Activated B cell treated with CpG ODN at 0.5 μM for 24 hours (primary cell): ENCODE measurements at regions not wholly inside any gene's neighbourhood (a gene's known extent, or its start where the extent isn't known, plus 50 kb on each side); places are given as distances from the start of the nearest gene placed in this dataset.
"Not testable (repeated sequence)": the region's sequence is repeated elsewhere in the genome, so short reads cannot be mapped to it uniquely, and the experiment has no call there.

Experiments
- ATAC-seq: fragments of 200-7000 bp; cut with Tn5 transposase; one replicate; pipeline ENCODE4 v1.10.0; 2021; ENCODE audit warnings: low read depth, mild to moderate bottlenecking, moderate library complexity
- CTCF ChIA-PET: fragments of 350-600 bp; sonication (Branson Sonifier 250); formaldehyde crosslinking; loops from one replicate; lab custom pipeline; 2021; ENCODE audit warnings: antibody characterized with exemption; lab: Charles Lee
- POLR2A ChIA-PET: fragments of 350-600 bp; sonication (Branson Sonifier 250); formaldehyde crosslinking; loops from one replicate; lab custom pipeline; 2021; ENCODE audit warnings: antibody characterized with exemption; lab: Charles Lee
- DNase-seq: peaks from one replicate; pipeline ENCODE4 v3.0.0; 2022
- H3K27ac Mint-ChIP-seq: one replicate; pipeline ENCODE4 v1.8.0; 2020; ENCODE audit warnings: mixed read lengths
- H3K27me3 Mint-ChIP-seq: one replicate; pipeline ENCODE4 v1.8.0; 2021; ENCODE audit warnings: mixed read lengths
- H3K36me3 Mint-ChIP-seq: one replicate; pipeline ENCODE4 v1.8.0; 2021; ENCODE audit warnings: low read depth, mixed read lengths
- H3K4me1 Mint-ChIP-seq: one replicate; pipeline ENCODE4 v1.8.0; 2021; ENCODE audit warnings: mixed read lengths
- H3K4me3 Mint-ChIP-seq: one replicate; pipeline ENCODE4 v1.8.0; 2020; ENCODE audit warnings: mild to moderate bottlenecking, mixed read lengths
- H3K9me3 Mint-ChIP-seq: one replicate; pipeline ENCODE4 v1.8.0; 2020; ENCODE audit warnings: mixed read lengths
- intact Hi-C: fragments of 100-400 bp; cut with micrococcal nuclease; formaldehyde crosslinking; loops from one replicate; pipeline ENCODE4 v1.15.1; 2024
- TF ChIP-seq, protein P1 (sequence below): fragments of 200-600 bp; IDR thresholded peaks from one replicate; pipeline ENCODE4 v1.8.0; 2022; ENCODE audit warnings: antibody characterized with exemption, mild to moderate bottlenecking

GRCh38 chr3:194035406-194036138, 100.4 kb upstream of the HES1 start:
- Mint-ChIP-seq H3K4me3 (no peak overlapping the region), H3K4me1 (peaks cover 51% of the 10 kb centered on the region), H3K9me3 (no peaks in the 10 kb centered on the region), H3K36me3 (no peaks in the 10 kb centered on the region), H3K27me3 (no peaks in the 10 kb centered on the region), H3K27ac (no peak overlapping the region)
- ChIA-PET CTCF (no interaction called here), POLR2A (interaction anchor here (0.8 to 1.2 kb wide), 2 partner anchors 13 to 64 kb away, joined by 3 to 4 read pairs; no protein-coding TSS in a partner anchor)
- intact Hi-C loops = no loop called here
- TF ChIP-seq, protein P1, sequence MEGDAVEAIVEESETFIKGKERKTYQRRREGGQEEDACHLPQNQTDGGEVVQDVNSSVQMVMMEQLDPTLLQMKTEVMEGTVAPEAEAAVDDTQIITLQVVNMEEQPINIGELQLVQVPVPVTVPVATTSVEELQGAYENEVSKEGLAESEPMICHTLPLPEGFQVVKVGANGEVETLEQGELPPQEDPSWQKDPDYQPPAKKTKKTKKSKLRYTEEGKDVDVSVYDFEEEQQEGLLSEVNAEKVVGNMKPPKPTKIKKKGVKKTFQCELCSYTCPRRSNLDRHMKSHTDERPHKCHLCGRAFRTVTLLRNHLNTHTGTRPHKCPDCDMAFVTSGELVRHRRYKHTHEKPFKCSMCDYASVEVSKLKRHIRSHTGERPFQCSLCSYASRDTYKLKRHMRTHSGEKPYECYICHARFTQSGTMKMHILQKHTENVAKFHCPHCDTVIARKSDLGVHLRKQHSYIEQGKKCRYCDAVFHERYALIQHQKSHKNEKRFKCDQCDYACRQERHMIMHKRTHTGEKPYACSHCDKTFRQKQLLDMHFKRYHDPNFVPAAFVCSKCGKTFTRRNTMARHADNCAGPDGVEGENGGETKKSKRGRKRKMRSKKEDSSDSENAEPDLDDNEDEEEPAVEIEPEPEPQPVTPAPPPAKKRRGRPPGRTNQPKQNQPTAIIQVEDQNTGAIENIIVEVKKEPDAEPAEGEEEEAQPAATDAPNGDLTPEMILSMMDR = no peak
- ATAC-seq = no peak
- no peak for DNase-seq

GRCh38 chr3:194036842-194037241, 99.1 kb upstream of the HES1 start:
- Mint-ChIP-seq H3K36me3 (no peaks in the 10 kb centered on the region), H3K4me1 (peaks cover 50% of the 10 kb centered on the region), H3K27me3 (no peaks in the 10 kb centered on the region), H3K27ac (no peak overlapping the region), H3K9me3 (no peaks in the 10 kb centered on the region), H3K4me3 (no peak overlapping the region)
- intact Hi-C loops = no loop called here
- POLR2A ChIA-PET = no interaction called here
- CTCF ChIA-PET = no interaction called here
- TF ChIP-seq, protein P1 = no peak
- DNase-seq = no peak
- no peak for ATAC-seq

GRCh38 chr3:194038346-194038745, 97.6 kb upstream of the HES1 start:
- POLR2A ChIA-PET = interaction anchor here (0.6 to 0.7 kb wide), 2 partner anchors 16 to 412 kb away, joined by 3 read pairs; no protein-coding TSS in a partner anchor
- H3K27ac Mint-ChIP-seq, CTCF ChIA-PET, H3K9me3 Mint-ChIP-seq, DNase-seq, intact Hi-C loops, ATAC-seq, H3K36me3 Mint-ChIP-seq, H3K27me3 Mint-ChIP-seq, H3K4me3 Mint-ChIP-seq: not testable (repeated sequence)
- peaks cover 35% of the 10 kb centered on the region for H3K4me1 Mint-ChIP-seq

DNA sequence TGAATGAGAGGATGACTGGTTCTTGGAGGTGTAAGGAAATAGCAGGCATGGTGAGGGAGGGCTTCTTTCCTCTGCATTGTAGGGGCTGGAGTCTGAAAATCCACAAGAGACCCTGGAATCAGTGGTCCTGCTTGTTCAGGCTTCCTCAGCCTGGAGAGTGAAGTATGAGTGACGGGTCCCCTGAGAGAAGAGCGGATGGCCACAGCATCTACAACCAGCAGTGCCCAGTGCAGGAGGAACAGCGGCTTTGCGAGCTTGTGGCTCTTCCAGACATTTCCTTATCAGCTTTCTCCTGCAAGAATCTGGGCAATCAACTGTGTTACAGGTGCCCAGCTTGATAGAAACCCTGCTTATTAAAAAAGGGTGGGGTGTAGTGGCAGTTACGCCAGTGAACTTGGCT, 97.0 kb upstream of the HES1 start:
- DNase-seq = no peak

DNA sequence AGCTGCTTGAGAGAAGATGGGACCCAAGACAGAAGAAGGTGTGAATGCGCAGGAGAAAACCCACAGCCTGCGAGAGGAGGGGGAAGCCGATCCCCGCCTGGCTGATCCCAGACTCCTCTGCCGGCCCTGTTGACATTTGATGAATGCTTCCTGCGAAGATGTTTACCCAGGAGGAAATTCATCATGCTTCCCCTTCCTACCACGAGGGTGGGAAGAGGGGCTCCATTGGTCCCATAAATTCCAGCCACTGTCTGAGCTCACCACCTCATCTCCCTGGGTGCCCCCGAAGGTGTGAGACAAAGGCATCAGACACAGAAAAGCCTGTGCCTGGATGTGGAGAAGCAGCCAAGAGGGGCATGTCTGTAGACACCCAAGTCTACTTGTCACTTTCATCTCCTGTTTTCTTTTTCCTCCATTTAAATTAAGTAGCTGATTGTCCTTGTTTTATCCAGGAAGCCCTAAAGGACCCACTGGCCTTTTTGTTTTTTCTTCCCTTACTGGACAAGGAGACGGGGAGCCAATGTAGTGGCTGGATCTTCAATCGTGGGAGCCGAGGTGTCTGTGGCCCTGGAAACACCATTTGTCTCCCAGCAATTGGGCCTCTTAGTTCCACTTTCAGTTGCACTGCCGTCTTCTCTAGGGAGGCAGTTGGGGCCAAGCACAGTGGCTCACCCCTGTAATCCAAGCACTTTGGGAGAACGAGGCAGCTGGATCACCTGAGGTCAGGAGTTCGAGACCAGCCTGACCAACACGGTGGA, 95.3 kb upstream of the HES1 start:
- Mint-ChIP-seq H3K27ac (no peak overlapping the region), H3K4me3 (no peak overlapping the region), H3K27me3 (no peaks in the 10 kb centered on the region), H3K4me1 (peaks cover 14% of the 10 kb centered on the region), H3K36me3 (no peaks in the 10 kb centered on the region), H3K9me3 (no peaks in the 10 kb centered on the region)
- TF ChIP-seq, protein P1 = no peak
- ChIA-PET CTCF (no interaction called here), POLR2A (no interaction called here)
- no peak for ATAC-seq
- intact Hi-C loops = no loop called here
- DNase-seq = no peak

More for the DNA sequence above, 97.0 kb upstream of the HES1 start:
- Mint-ChIP-seq H3K27ac (no peak overlapping the region), H3K9me3 (no peaks in the 10 kb centered on the region), H3K4me3 (no peak overlapping the region), H3K27me3 (no peaks in the 10 kb centered on the region), H3K4me1 (peaks cover 29% of the 10 kb centered on the region), H3K36me3 (no peaks in the 10 kb centered on the region)
- POLR2A ChIA-PET = interaction anchor here (0.6 kb wide), 1 partner anchor 92 kb away, joined by 5 read pairs; no protein-coding TSS in a partner anchor
- TF ChIP-seq, protein P1 = no peak
- no peak for ATAC-seq
- intact Hi-C loops = no loop called here
- CTCF ChIA-PET = no interaction called here
